ENCODE measurements at regions not wholly inside any gene's neighbourhood (a gene's known extent, or its start where the extent isn't known, plus 50 kb on each side); places are given as distances from the start of the nearest gene placed in this dataset.

GRCh38 chr1:217342105-217342504 is 288.8 kb downstream of the GPATCH2 start:
- no peak overlapping the region for H3K4me3 Mint-ChIP-seq
- no peak overlapping the region for H3K27ac Mint-ChIP-seq
- H3K4me1 Mint-ChIP-seq: no peaks in the 10 kb centered on the region
- no peak for DNase-seq
- H3K36me3 Mint-ChIP-seq (ENCODE audit: low read depth): no peaks in the 10 kb centered on the region
- CTCF ChIA-PET: no interaction called here
- POLR2A ChIA-PET: no interaction called here
- H3K9me3 Mint-ChIP-seq: no peaks in the 10 kb centered on the region
- H3K27me3 Mint-ChIP-seq: no peaks in the 10 kb centered on the region

GRCh38 chr1:217336724-217337123 is 294.2 kb downstream of the GPATCH2 start:
- CTCF ChIA-PET: no interaction called here
- H3K4me1 Mint-ChIP-seq: no peaks in the 10 kb centered on the region
- POLR2A ChIA-PET: no interaction called here
- H3K4me3 Mint-ChIP-seq: no peak overlapping the region
- no peaks in the 10 kb centered on the region for H3K27me3 Mint-ChIP-seq
- H3K36me3 Mint-ChIP-seq (ENCODE audit: low read depth): no peaks in the 10 kb centered on the region
- DNase-seq: no peak
- no peak overlapping the region for H3K27ac Mint-ChIP-seq
- no peaks in the 10 kb centered on the region for H3K9me3 Mint-ChIP-seq

GRCh38 chr1:217333939-217334338 is 297.0 kb downstream of the GPATCH2 start:
- ChIA-PET POLR2A (no interaction called here), CTCF (no interaction called here)
- no peaks in the 10 kb centered on the region for H3K36me3 Mint-ChIP-seq (ENCODE audit: low read depth)
- H3K27ac Mint-ChIP-seq: no peak overlapping the region
- no peaks in the 10 kb centered on the region for H3K9me3 Mint-ChIP-seq
- H3K27me3 Mint-ChIP-seq: no peaks in the 10 kb centered on the region
- no peaks in the 10 kb centered on the region for H3K4me1 Mint-ChIP-seq
- DNase-seq: no peak
- H3K4me3 Mint-ChIP-seq: no peak overlapping the region

DNA sequence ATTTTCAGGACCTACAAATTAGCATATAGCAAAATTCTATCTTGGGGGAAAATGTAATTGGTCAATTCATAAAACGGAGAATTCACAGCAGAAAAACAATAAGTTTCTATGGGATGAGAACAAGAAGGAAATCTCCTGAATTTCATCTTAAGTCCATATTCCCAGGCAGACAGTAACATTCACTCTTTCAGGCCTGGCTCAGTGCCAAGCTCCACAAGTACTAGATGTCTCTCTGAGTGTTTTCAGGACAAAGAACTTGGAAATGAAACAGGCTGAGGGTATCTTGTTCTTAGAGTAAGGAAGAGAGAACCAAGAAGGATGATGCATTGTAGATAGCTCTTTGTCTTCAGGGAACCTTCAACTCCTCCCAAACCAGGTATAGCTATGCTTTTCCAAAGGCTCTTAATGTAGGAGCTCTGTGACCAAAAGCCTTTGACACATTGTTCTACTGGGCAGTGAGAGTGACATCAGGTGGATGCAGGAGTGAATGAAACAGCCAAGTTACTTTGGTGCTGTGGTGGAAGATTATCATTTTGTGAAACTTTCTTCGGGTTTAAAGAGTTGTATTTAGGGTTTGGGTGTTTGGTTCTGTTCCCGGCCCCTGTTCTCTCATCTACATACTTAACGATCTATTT is 298.3 kb downstream of the GPATCH2 start:
- no peak for DNase-seq
- no peak overlapping the region for H3K27ac Mint-ChIP-seq
- no peaks in the 10 kb centered on the region for H3K4me1 Mint-ChIP-seq
- ChIA-PET CTCF (no interaction called here), POLR2A (no interaction called here)
- no peaks in the 10 kb centered on the region for H3K36me3 Mint-ChIP-seq (ENCODE audit: low read depth)
- H3K4me3 Mint-ChIP-seq: no peak overlapping the region
- no peaks in the 10 kb centered on the region for H3K9me3 Mint-ChIP-seq
- no peaks in the 10 kb centered on the region for H3K27me3 Mint-ChIP-seq

- Mint-ChIP-seq H3K27ac (no peak overlapping the region), H3K4me1 (no peaks in the 10 kb centered on the region), H3K4me3 (no peak overlapping the region), H3K9me3 (no peaks in the 10 kb centered on the region), H3K36me3 (ENCODE audit: low read depth) (no peaks in the 10 kb centered on the region), H3K27me3 (no peaks in the 10 kb centered on the region)
- ChIA-PET CTCF (no interaction called here), POLR2A (no interaction called here)
- DNase-seq: no peak
Measured at GRCh38 chr1:217331698-217332097, 299.2 kb downstream of the GPATCH2 start.

DNA sequence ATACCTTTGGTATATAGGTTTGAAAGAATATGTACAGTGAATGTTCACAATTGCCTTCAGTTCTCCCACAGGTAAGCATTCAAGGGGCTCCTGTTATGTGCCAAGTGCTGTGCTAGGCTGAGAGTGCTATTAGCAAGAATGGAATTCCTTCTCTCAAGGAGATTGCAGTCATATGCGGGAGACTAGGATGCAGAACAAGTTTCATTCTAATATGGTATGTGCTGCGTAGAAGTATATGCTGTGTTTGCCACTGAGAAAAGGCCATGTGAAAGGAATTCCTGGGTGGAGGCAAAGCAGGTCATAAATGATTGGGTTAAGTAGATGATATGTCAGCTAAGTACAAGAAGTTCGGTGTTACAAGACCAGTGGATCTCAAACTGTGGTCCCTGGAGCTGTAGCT is 303.0 kb downstream of the GPATCH2 start:
- CTCF ChIA-PET: no interaction called here
- Mint-ChIP-seq H3K4me1 (no peaks in the 10 kb centered on the region), H3K4me3 (no peak overlapping the region)

DNA sequence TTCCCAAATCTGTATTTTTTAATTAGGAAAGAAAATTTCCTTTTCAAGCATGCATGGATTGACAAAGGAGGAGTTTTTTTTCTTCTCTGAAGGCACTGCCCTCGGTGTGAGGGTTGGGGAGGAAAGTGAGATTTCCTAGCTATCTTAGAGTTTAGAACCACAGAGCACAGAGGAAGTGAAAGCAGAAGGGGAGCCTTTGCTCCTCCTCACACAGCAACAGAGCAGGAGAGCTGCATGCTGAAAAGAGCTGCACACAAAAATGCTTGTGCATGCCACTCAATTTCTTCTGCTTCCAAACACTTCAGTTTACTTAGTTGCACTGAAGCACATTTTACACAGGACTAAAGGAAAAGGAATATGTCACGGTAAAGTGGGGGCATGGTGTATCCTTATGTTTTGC is 308.1 kb downstream of the GPATCH2 start:
- Mint-ChIP-seq H3K36me3 (ENCODE audit: low read depth) (no peaks in the 10 kb centered on the region), H3K4me1 (no peaks in the 10 kb centered on the region), H3K27ac (no peak overlapping the region), H3K9me3 (no peaks in the 10 kb centered on the region), H3K27me3 (no peaks in the 10 kb centered on the region), H3K4me3 (no peak overlapping the region)
- CTCF ChIA-PET: no interaction called here
- DNase-seq: no peak
- POLR2A ChIA-PET: no interaction called here

More for the DNA sequence above, 303.0 kb downstream of the GPATCH2 start:
- no peak overlapping the region for H3K27ac Mint-ChIP-seq
- POLR2A ChIA-PET: no interaction called here
- no peaks in the 10 kb centered on the region for H3K9me3 Mint-ChIP-seq
- no peaks in the 10 kb centered on the region for H3K36me3 Mint-ChIP-seq (ENCODE audit: low read depth)
- DNase-seq: no peak
- no peaks in the 10 kb centered on the region for H3K27me3 Mint-ChIP-seq

GRCh38 chr1:217315346-217315745 is 315.5 kb downstream of the GPATCH2 start:
- H3K27ac Mint-ChIP-seq: no peak overlapping the region
- H3K4me3 Mint-ChIP-seq: no peak overlapping the region
- CTCF ChIA-PET: no interaction called here
- H3K27me3 Mint-ChIP-seq: no peaks in the 10 kb centered on the region
- no peaks in the 10 kb centered on the region for H3K4me1 Mint-ChIP-seq
- H3K9me3 Mint-ChIP-seq: no peaks in the 10 kb centered on the region
- H3K36me3 Mint-ChIP-seq (ENCODE audit: low read depth): no peaks in the 10 kb centered on the region
- DNase-seq: no peak
- POLR2A ChIA-PET: no interaction called here

DNA sequence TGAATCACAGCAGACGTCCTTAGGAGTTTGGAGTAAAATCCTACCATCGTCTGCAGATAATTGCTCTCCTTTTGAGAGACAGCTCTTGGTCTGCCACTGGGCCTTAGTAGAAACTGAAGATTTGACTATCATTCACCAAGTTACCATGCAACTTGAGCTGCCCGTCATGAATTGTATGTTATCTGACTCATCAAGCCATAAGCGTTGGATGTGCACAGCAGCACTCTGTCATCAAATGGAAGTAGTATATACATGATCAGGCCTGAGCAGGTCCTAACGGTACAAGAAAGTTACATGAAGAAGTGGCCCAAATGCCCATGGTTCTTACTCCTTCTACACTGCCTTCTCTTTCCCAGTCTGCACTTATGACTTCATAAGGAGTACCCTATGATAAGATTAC is 317.8 kb downstream of the GPATCH2 start:
- ChIA-PET POLR2A (no interaction called here), CTCF (no interaction called here)
- Mint-ChIP-seq H3K27ac (no peak overlapping the region), H3K36me3 (ENCODE audit: low read depth) (no peaks in the 10 kb centered on the region), H3K27me3 (no peaks in the 10 kb centered on the region), H3K9me3 (no peaks in the 10 kb centered on the region), H3K4me1 (no peaks in the 10 kb centered on the region), H3K4me3 (no peak overlapping the region)
- no peak for DNase-seq

DNA sequence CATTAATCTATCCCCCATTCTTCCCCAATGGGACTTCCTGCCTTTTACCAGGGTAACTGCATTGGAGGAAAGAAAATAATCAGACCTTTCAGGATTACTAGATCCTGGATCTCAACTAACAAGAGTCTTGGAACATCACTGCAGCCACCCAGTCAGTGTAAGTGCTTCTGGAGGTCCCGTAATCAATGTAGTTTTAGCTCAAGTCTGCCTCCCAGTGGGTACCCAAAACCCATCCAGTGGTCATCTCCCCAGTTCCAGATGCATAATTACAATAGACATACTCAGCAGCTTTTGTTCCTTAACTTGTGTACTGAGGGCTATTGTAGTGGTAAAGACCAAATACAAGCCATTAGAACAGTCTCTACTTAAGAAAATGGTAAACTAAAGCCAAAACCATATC is 319.1 kb downstream of the GPATCH2 start:
- H3K27ac Mint-ChIP-seq: no peak overlapping the region
- no peaks in the 10 kb centered on the region for H3K36me3 Mint-ChIP-seq (ENCODE audit: low read depth)
- no peak for DNase-seq
- H3K27me3 Mint-ChIP-seq: no peaks in the 10 kb centered on the region
- H3K9me3 Mint-ChIP-seq: no peaks in the 10 kb centered on the region
- CTCF ChIA-PET: no interaction called here
- H3K4me1 Mint-ChIP-seq: no peaks in the 10 kb centered on the region
- POLR2A ChIA-PET: no interaction called here
- no peak overlapping the region for H3K4me3 Mint-ChIP-seq

DNA sequence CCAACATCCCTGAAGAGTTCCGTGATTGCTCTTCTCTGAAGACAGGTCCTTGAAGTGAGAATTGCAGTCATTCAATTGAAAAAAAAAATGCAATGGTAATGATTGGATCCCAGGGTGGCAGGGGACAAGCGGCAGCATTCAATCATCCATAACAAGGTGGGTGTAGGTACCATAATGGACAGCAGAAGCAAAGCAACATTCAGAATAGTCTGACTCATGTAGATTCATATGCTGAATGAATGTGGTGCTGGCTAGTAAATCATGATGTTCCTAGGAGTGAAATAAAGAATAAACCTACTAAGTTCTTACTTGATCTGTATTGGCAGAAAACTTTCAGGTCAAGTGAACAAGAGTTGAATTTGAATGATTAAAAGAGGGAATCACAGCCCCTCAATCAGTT is 319.6 kb downstream of the GPATCH2 start:
- no peak for DNase-seq
- H3K4me3 Mint-ChIP-seq: no peak overlapping the region
- no peaks in the 10 kb centered on the region for H3K9me3 Mint-ChIP-seq
- no peak overlapping the region for H3K27ac Mint-ChIP-seq
- H3K36me3 Mint-ChIP-seq (ENCODE audit: low read depth): no peaks in the 10 kb centered on the region
- no peaks in the 10 kb centered on the region for H3K4me1 Mint-ChIP-seq
- CTCF ChIA-PET: no interaction called here
- no peaks in the 10 kb centered on the region for H3K27me3 Mint-ChIP-seq
- POLR2A ChIA-PET: no interaction called here

- no peak overlapping the region for H3K4me3 Mint-ChIP-seq
- no peaks in the 10 kb centered on the region for H3K27me3 Mint-ChIP-seq
- peaks cover 2% of the 10 kb centered on the region for H3K9me3 Mint-ChIP-seq
- no peaks in the 10 kb centered on the region for H3K4me1 Mint-ChIP-seq
- no peak for DNase-seq
- ChIA-PET CTCF (interaction anchor here (0.9 kb wide), 1 partner anchor 11 kb away, joined by 3 read pairs; no protein-coding TSS in a partner anchor), POLR2A (no interaction called here)
- H3K27ac Mint-ChIP-seq: no peak overlapping the region
- no peaks in the 10 kb centered on the region for H3K36me3 Mint-ChIP-seq (ENCODE audit: low read depth)
Measured at GRCh38 chr1:217281332-217281731, 349.6 kb downstream of the GPATCH2 start.

- Mint-ChIP-seq H3K36me3 (ENCODE audit: low read depth) (no peaks in the 10 kb centered on the region), H3K27ac (no peak overlapping the region), H3K9me3 (peaks cover 2% of the 10 kb centered on the region), H3K27me3 (no peaks in the 10 kb centered on the region), H3K4me3 (no peak overlapping the region), H3K4me1 (no peaks in the 10 kb centered on the region)
- POLR2A ChIA-PET: no interaction called here
- CTCF ChIA-PET: no interaction called here
- DNase-seq: no peak
Measured at GRCh38 chr1:217275655-217276398, 355.1 kb downstream of the GPATCH2 start.

DNA sequence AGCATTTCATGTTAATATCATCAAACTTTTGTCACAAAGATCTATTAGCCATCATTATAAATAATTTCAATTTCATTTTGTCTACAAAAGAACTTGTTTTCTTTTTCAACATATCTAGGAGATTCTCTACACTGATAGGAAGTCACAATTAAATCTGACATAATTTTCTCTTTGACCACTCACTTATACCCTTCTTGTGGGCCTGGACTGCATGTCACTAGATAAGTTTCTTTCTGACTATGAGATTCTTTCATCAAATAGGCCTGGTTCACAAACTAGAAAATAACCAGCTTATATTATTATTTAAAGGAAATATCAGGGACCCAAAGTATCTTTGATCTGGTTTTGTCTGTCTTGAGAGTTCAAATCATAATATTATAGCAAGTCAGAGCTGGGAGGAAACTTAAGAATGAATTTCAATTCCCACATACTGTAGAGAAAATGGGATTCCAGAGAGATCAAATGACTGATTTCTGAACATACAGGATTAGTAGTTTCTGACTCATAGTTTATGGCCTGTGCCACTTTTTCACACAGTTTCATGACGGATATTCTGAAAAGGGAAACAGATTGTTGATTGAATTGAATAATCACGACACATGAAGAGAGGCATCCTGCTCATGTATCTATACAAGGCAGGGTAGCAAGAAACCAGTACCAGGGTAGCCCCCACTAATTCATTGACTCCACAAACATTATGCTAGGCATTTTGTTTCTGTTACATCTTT is 355.8 kb downstream of the GPATCH2 start:
- Mint-ChIP-seq H3K4me3 (no peak overlapping the region), H3K36me3 (ENCODE audit: low read depth) (no peaks in the 10 kb centered on the region), H3K4me1 (no peaks in the 10 kb centered on the region), H3K9me3 (peaks cover 2% of the 10 kb centered on the region), H3K27ac (no peak overlapping the region), H3K27me3 (no peaks in the 10 kb centered on the region)
- ChIA-PET CTCF (no interaction called here), POLR2A (no interaction called here)
- no peak for DNase-seq
